OCI-LY1 (cell line): ENCODE measurements at regions not wholly inside any gene's neighbourhood (a gene's known extent, or its start where the extent isn't known, plus 50 kb on each side); places are given as distances from the start of the nearest gene placed in this dataset.

ENCODE experiments used
- EZH2 ChIP-seq: fragments of 200-600 bp; sonication (generic), shearing (Covaris generic); IDR thresholded peaks from 2 replicates; pipeline ENCODE4 v1.8.0; 2017; ENCODE audit warnings: borderline replicate concordance, mixed run types, mild to moderate bottlenecking, antibody characterized with exemption, low read length, moderate library complexity, mixed read lengths
- TF ChIP-seq, protein P1 (sequence below): fragments of 200-600 bp; sonication (generic), shearing (Covaris generic); IDR thresholded peaks from 2 replicates; pipeline ENCODE4 v1.5.1; 2017; ENCODE audit warnings: mild to moderate bottlenecking, antibody characterized with exemption, low read length, moderate library complexity, mixed read lengths

GRCh38 chr5:142235050-142235797, 89.6 kb downstream of the SPRY4 start:
- TF ChIP-seq, protein P1, sequence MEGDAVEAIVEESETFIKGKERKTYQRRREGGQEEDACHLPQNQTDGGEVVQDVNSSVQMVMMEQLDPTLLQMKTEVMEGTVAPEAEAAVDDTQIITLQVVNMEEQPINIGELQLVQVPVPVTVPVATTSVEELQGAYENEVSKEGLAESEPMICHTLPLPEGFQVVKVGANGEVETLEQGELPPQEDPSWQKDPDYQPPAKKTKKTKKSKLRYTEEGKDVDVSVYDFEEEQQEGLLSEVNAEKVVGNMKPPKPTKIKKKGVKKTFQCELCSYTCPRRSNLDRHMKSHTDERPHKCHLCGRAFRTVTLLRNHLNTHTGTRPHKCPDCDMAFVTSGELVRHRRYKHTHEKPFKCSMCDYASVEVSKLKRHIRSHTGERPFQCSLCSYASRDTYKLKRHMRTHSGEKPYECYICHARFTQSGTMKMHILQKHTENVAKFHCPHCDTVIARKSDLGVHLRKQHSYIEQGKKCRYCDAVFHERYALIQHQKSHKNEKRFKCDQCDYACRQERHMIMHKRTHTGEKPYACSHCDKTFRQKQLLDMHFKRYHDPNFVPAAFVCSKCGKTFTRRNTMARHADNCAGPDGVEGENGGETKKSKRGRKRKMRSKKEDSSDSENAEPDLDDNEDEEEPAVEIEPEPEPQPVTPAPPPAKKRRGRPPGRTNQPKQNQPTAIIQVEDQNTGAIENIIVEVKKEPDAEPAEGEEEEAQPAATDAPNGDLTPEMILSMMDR: no peak
- TF ChIP-seq EZH2: no peak
